Panc1 (cell line): ENCODE measurements at regions not wholly inside any gene's neighbourhood (a gene's known extent, or its start where the extent isn't known, plus 50 kb on each side); places are given as distances from the start of the nearest gene placed in this dataset.

Source experiments
- ATAC-seq: fragments of 200-7000 bp; cut with Tn5 transposase; 2 replicates; pipeline ENCODE4 v1.9.1; 2020; ENCODE audit warnings: mild to moderate bottlenecking, moderate library complexity
- BruUV-seq: library from RNA; stranded (reverse); fragments of 400-500 nt; replicated peaks from 2 replicates; lab custom pipeline; 2021; lab: Mats Ljungman, UMichigan
- CTCF ChIA-PET: fragments of 300-600 bp; sonication (Branson Sonifier 250); formaldehyde crosslinking; loops from one replicate; lab custom pipeline; 2022; ENCODE audit warnings: antibody characterized with exemption; lab: Charles Lee
- POLR2A ChIA-PET: fragments of 300-600 bp; sonication (Branson Sonifier 250); formaldehyde crosslinking; loops from one replicate; lab custom pipeline; 2022; ENCODE audit warnings: antibody characterized with exemption; lab: Charles Lee
- DNase-seq: peaks from one replicate; pipeline ENCODE4 v3.0.0-alpha.2; 2010; ENCODE audit warnings: low read depth, low spot score
- H3K27ac ChIP-seq: 2 replicates; pipeline ENCODE4 v1.5.1; 2011; ENCODE audit warnings: mild to moderate bottlenecking, low read length, inconsistent platforms
- H3K27me3 ChIP-seq: fragments of 200-500 bp; sonication (Bioruptor generic); 2 replicates; pipeline ENCODE4 v1.6.0; 2014; ENCODE audit warnings: low read length, inconsistent platforms; ENCODE audit not compliant: control insufficient read depth, insufficient read depth
- H3K36me3 ChIP-seq: fragments of 200-500 bp; sonication (Bioruptor generic); 2 replicates; pipeline ENCODE4 v1.5.1; 2014; ENCODE audit warnings: inconsistent platforms, mild to moderate bottlenecking, low read length, moderate library complexity; ENCODE audit not compliant: control insufficient read depth, insufficient read depth
- H3K4me1 ChIP-seq: 2 replicates; pipeline ENCODE4 v1.5.1; 2011; ENCODE audit warnings: inconsistent platforms, mild to moderate bottlenecking, low read length, moderate library complexity; ENCODE audit not compliant: control insufficient read depth, insufficient read depth
- H3K4me3 ChIP-seq, 2 experiments: 2 replicates each; pipeline ENCODE4 v1.5.1; 2011 to 2012; ENCODE audit warnings: low read depth in 2 of 2, low read length in 2 of 2, mild to moderate bottlenecking in 2 of 2, inconsistent platforms in 1 of 2, moderate library complexity in 1 of 2
- H3K9me3 ChIP-seq: fragments of 200-500 bp; sonication (Bioruptor generic); 2 replicates; pipeline ENCODE4 v1.5.1; 2014; ENCODE audit warnings: low read depth, mild to moderate bottlenecking, inconsistent platforms, low read length, moderate library complexity; ENCODE audit not compliant: control insufficient read depth, insufficient read depth
- POLR2AphosphoS5 ChIP-seq: IDR thresholded peaks from 2 replicates; pipeline ENCODE4 v1.6.1; 2012; ENCODE audit warnings: mild to moderate bottlenecking, low read depth, low read length, moderate library complexity
- SIN3A ChIP-seq: IDR thresholded peaks from 2 replicates; pipeline ENCODE4 v1.6.1; 2012; ENCODE audit warnings: low read depth, mild to moderate bottlenecking, low read length, moderate library complexity, borderline replicate concordance; ENCODE audit not compliant: insufficient read depth
- TCF7L2 ChIP-seq: IDR thresholded peaks from 2 replicates; pipeline ENCODE4 v1.6.1; 2011; ENCODE audit warnings: mild to moderate bottlenecking, low read depth, low read length, inconsistent platforms
- in situ Hi-C: cut with HindIII; loops from 2 replicates; pipeline ENCODE4 v1.10.0; 2016; ENCODE audit warnings: low sequenced_read_pairs, low pct_unique_long_range_greater_than_20kb
- intact Hi-C: fragments of 100-400 bp; cut with micrococcal nuclease; formaldehyde crosslinking; loops from one replicate; pipeline ENCODE4 v1.10.0; 2022; ENCODE audit not compliant: unreplicated experiment
- TF ChIP-seq, protein P1 (sequence below), 2 experiments: IDR thresholded peaks; 2 replicates each; pipeline ENCODE4 v1.6.1; 2011 to 2012; ENCODE audit warnings: low read depth in 2 of 2, control low read depth in 1 of 2, low read length in 1 of 2, mild to moderate bottlenecking in 1 of 2, moderate library complexity in 1 of 2; ENCODE audit not compliant: insufficient read depth in 1 of 2
- TF ChIP-seq, protein P2 (sequence below): fragments of 450-650 bp; IDR thresholded peaks from 2 replicates; pipeline ENCODE4 v1.5.1; 2017; ENCODE audit warnings: mild to moderate bottlenecking

DNA sequence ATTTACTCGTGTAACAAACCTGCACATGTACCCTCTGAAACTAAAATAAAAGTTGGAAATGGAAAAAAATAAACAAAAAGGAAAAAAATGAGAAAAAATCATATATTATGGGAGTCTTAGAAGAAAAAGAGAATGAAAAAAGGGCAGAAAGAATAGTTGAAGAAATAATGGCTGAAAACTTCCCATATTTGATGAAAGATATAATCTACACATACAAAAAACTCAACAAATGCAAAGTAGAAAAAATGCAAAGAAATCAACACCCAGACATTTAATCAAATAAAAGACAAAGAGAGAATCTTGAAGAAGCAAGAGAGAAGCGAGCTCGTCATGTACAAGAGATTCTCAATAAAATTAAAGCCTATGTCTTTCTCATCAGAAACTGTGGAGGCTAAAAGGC, 73.8 kb downstream of the SLC25A46 start:
- no TSS peak for BruUV-seq
- ChIA-PET CTCF (no interaction called here), POLR2A (no interaction called here)
- ATAC-seq, result no peak
- in situ Hi-C loops (no loop called here), intact Hi-C loops (no loop called here)
- H3K27me3 ChIP-seq, result no peaks in the 10 kb centered on the region
- no peak overlapping the region for H3K4me3 ChIP-seq
- H3K27ac ChIP-seq, result no peak overlapping the region
- no peak for DNase-seq
- TF ChIP-seq POLR2AphosphoS5 (no peak), TCF7L2 (no peak)
- TF ChIP-seq, protein P1, sequence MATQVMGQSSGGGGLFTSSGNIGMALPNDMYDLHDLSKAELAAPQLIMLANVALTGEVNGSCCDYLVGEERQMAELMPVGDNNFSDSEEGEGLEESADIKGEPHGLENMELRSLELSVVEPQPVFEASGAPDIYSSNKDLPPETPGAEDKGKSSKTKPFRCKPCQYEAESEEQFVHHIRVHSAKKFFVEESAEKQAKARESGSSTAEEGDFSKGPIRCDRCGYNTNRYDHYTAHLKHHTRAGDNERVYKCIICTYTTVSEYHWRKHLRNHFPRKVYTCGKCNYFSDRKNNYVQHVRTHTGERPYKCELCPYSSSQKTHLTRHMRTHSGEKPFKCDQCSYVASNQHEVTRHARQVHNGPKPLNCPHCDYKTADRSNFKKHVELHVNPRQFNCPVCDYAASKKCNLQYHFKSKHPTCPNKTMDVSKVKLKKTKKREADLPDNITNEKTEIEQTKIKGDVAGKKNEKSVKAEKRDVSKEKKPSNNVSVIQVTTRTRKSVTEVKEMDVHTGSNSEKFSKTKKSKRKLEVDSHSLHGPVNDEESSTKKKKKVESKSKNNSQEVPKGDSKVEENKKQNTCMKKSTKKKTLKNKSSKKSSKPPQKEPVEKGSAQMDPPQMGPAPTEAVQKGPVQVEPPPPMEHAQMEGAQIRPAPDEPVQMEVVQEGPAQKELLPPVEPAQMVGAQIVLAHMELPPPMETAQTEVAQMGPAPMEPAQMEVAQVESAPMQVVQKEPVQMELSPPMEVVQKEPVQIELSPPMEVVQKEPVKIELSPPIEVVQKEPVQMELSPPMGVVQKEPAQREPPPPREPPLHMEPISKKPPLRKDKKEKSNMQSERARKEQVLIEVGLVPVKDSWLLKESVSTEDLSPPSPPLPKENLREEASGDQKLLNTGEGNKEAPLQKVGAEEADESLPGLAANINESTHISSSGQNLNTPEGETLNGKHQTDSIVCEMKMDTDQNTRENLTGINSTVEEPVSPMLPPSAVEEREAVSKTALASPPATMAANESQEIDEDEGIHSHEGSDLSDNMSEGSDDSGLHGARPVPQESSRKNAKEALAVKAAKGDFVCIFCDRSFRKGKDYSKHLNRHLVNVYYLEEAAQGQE (IDR thresholded peaks at IDR 0.05; ENCODE audit: insufficient read depth in 1 of 2, low read depth in 2 of 2, low read length in 1 of 2), result no peak
- TF ChIP-seq, protein P2, sequence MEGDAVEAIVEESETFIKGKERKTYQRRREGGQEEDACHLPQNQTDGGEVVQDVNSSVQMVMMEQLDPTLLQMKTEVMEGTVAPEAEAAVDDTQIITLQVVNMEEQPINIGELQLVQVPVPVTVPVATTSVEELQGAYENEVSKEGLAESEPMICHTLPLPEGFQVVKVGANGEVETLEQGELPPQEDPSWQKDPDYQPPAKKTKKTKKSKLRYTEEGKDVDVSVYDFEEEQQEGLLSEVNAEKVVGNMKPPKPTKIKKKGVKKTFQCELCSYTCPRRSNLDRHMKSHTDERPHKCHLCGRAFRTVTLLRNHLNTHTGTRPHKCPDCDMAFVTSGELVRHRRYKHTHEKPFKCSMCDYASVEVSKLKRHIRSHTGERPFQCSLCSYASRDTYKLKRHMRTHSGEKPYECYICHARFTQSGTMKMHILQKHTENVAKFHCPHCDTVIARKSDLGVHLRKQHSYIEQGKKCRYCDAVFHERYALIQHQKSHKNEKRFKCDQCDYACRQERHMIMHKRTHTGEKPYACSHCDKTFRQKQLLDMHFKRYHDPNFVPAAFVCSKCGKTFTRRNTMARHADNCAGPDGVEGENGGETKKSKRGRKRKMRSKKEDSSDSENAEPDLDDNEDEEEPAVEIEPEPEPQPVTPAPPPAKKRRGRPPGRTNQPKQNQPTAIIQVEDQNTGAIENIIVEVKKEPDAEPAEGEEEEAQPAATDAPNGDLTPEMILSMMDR, result no peak
- H3K9me3 ChIP-seq, result no peaks in the 10 kb centered on the region
- H3K36me3 ChIP-seq, result no peaks in the 10 kb centered on the region
- H3K4me1 ChIP-seq, result no peaks in the 10 kb centered on the region

DNA sequence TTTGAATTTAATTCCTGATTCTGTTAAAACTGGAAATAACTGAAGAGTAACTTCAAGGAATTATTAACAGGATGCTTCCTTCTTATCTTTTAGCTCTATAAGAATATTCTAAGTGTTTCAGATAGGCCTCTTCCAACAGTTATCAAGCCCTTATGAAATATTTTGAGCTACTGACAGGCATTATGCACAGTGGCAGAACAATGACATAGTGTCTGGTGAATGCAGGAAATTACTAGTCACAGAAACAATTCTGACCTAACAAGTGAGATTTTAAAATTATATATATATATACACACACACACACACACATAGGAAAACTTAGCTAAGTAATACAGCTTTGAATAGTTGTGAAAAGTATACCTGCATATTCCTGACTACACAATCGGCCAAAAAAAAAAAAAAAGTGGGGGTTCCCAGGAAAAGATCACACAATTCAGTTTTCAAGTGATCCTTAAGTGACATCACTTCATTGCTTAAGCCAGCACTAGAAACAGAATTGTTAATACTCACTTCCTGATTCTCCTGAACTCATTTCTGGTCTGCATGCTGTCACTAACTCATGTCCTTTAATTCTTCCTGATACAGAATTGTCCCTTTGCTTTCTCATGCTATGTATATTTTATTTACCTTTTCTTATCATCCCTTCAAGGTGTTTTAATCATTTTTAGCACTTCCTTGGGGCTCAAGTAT, 77.3 kb downstream of the SLC25A46 start:
- H3K4me3 ChIP-seq, result no peak overlapping the region
- DNase-seq (no peak), ATAC-seq (no peak)
- in situ Hi-C loops, result no loop called here
- BruUV-seq, result no TSS peak
- ChIA-PET CTCF (interaction anchor here (0.5 to 0.6 kb wide), 2 partner anchors 59 to 326 kb away, joined by 3 read pairs; no protein-coding TSS in a partner anchor), POLR2A (no interaction called here)
- TF ChIP-seq, protein P1 (IDR thresholded peaks at IDR 0.05; ENCODE audit: insufficient read depth in 1 of 2, low read depth in 2 of 2, low read length in 1 of 2), result no peak
- no peak for TF ChIP-seq SIN3A
- TF ChIP-seq TCF7L2, result no peak
- TF ChIP-seq, protein P2, result no peak
- no peak for TF ChIP-seq POLR2AphosphoS5
- H3K27ac ChIP-seq, result no peak overlapping the region
- no peaks in the 10 kb centered on the region for H3K36me3 ChIP-seq
- no peaks in the 10 kb centered on the region for H3K4me1 ChIP-seq
- H3K9me3 ChIP-seq, result no peaks in the 10 kb centered on the region
- no peaks in the 10 kb centered on the region for H3K27me3 ChIP-seq
- intact Hi-C loops, result no loop called here
